ENCODE measurements at regions not wholly inside any gene's neighbourhood (a gene's known extent, or its start where the extent isn't known, plus 50 kb on each side); places are given as distances from the start of the nearest gene placed in this dataset.

GRCh38 chr5:130580264-130580663, 584.8 kb downstream of the HINT1 start:
- TF ChIP-seq CTCF (IDR thresholded peaks at IDR 0.05) = no peak
- H3K36me3 Mint-ChIP-seq (ENCODE audit: low read depth) = no peaks in the 10 kb centered on the region
- no peak overlapping the region for H3K4me3 Mint-ChIP-seq (ENCODE audit: unreplicated experiment)
- DNase-seq (ENCODE audit: low spot score) = no peak
- no peaks in the 10 kb centered on the region for H3K9me3 Mint-ChIP-seq (ENCODE audit: low read depth)
- H3K27ac Mint-ChIP-seq (ENCODE audit: unreplicated experiment) = no peak overlapping the region
- peaks cover 2% of the 10 kb centered on the region for H3K27me3 Mint-ChIP-seq (ENCODE audit: low read depth)
- H3K4me1 Mint-ChIP-seq (ENCODE audit: low read depth) = no peaks in the 10 kb centered on the region

GRCh38 chr5:130578354-130578753, 586.7 kb downstream of the HINT1 start:
- no peak for TF ChIP-seq CTCF (IDR thresholded peaks at IDR 0.05)
- DNase-seq (ENCODE audit: low spot score) = no peak
- no peaks in the 10 kb centered on the region for H3K36me3 Mint-ChIP-seq (ENCODE audit: low read depth)
- H3K27me3 Mint-ChIP-seq (ENCODE audit: low read depth) = no peaks in the 10 kb centered on the region
- H3K27ac Mint-ChIP-seq (ENCODE audit: unreplicated experiment) = no peak overlapping the region
- H3K9me3 Mint-ChIP-seq (ENCODE audit: low read depth) = no peaks in the 10 kb centered on the region
- no peaks in the 10 kb centered on the region for H3K4me1 Mint-ChIP-seq (ENCODE audit: low read depth)
- no peak overlapping the region for H3K4me3 Mint-ChIP-seq (ENCODE audit: unreplicated experiment)

- DNase-seq (ENCODE audit: low spot score) = no peak
- peaks cover 1% of the 10 kb centered on the region for H3K9me3 Mint-ChIP-seq (ENCODE audit: low read depth)
- H3K4me3 Mint-ChIP-seq (ENCODE audit: unreplicated experiment) = no peak overlapping the region
These were observed 594.0 kb downstream of the HINT1 start for GRCh38 chr5:130571076-130571475.

GRCh38 chr5:130568791-130569190, 596.3 kb downstream of the HINT1 start:
- no peak for DNase-seq (ENCODE audit: low spot score)

More at GRCh38 chr5:130571076-130571475, 594.0 kb downstream of the HINT1 start:
- no peaks in the 10 kb centered on the region for H3K4me1 Mint-ChIP-seq (ENCODE audit: low read depth)
- H3K27ac Mint-ChIP-seq (ENCODE audit: unreplicated experiment) = no peak overlapping the region
- peaks cover 2% of the 10 kb centered on the region for H3K27me3 Mint-ChIP-seq (ENCODE audit: low read depth)
- no peak for TF ChIP-seq CTCF (IDR thresholded peaks at IDR 0.05)
- peaks cover 3% of the 10 kb centered on the region for H3K36me3 Mint-ChIP-seq (ENCODE audit: low read depth)

GRCh38 chr5:130555429-130555828, 609.6 kb downstream of the HINT1 start:
- no peak for DNase-seq (ENCODE audit: low spot score)
- no peak for TF ChIP-seq CTCF (IDR thresholded peaks at IDR 0.05)
- Mint-ChIP-seq H3K4me3 (ENCODE audit: unreplicated experiment) (no peak overlapping the region), H3K36me3 (ENCODE audit: low read depth) (peaks cover 11% of the 10 kb centered on the region), H3K4me1 (ENCODE audit: low read depth) (peaks cover 3% of the 10 kb centered on the region), H3K9me3 (ENCODE audit: low read depth) (peaks cover 32% of the 10 kb centered on the region), H3K27me3 (ENCODE audit: low read depth) (no peaks in the 10 kb centered on the region), H3K27ac (ENCODE audit: unreplicated experiment) (no peak overlapping the region)

More at GRCh38 chr5:130568791-130569190, 596.3 kb downstream of the HINT1 start:
- Mint-ChIP-seq H3K36me3 (ENCODE audit: low read depth) (peaks cover 4% of the 10 kb centered on the region), H3K9me3 (ENCODE audit: low read depth) (peaks cover 3% of the 10 kb centered on the region), H3K4me3 (ENCODE audit: unreplicated experiment) (no peak overlapping the region), H3K27me3 (ENCODE audit: low read depth) (peaks cover 2% of the 10 kb centered on the region), H3K4me1 (ENCODE audit: low read depth) (no peaks in the 10 kb centered on the region), H3K27ac (ENCODE audit: unreplicated experiment) (no peak overlapping the region)
- TF ChIP-seq CTCF (IDR thresholded peaks at IDR 0.05) = no peak

Data from chondrocyte (in vitro differentiated cells).